ENCODE measurements at regions not wholly inside any gene's neighbourhood (a gene's known extent, or its start where the extent isn't known, plus 50 kb on each side); places are given as distances from the start of the nearest gene placed in this dataset.

DNA sequence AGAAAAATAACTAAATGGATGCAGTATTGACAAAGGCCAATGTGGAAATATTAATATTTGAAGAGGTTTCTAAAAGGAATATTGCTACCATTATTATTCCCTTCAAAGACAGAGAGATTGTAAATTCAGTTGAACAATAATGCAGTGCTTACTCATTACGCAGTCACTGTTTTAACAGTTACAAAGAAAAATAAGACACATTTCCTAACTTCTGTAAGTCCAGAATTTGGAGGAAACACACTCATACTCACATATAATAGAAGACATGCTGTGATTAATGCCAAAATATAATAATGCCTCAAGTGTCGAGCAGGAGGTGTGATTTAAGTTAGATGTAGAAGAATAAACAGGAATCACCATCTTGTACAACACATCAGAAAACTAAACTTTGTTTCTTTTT, 389.2 kb downstream of the FBXO15 start:
- Histone ChIP-seq H3K36me3 (ENCODE audit: low read depth) (no peaks in the 10 kb centered on the region), H3K9me3 (no peaks in the 10 kb centered on the region), H3K4me3 (no peak overlapping the region), H3K4me1 (ENCODE audit: low read depth) (no peaks in the 10 kb centered on the region)
- no peak for ATAC-seq
- intact Hi-C loops (cut with DNase I, micrococcal nuclease) = no loop called here
- TF ChIP-seq, protein P1, sequence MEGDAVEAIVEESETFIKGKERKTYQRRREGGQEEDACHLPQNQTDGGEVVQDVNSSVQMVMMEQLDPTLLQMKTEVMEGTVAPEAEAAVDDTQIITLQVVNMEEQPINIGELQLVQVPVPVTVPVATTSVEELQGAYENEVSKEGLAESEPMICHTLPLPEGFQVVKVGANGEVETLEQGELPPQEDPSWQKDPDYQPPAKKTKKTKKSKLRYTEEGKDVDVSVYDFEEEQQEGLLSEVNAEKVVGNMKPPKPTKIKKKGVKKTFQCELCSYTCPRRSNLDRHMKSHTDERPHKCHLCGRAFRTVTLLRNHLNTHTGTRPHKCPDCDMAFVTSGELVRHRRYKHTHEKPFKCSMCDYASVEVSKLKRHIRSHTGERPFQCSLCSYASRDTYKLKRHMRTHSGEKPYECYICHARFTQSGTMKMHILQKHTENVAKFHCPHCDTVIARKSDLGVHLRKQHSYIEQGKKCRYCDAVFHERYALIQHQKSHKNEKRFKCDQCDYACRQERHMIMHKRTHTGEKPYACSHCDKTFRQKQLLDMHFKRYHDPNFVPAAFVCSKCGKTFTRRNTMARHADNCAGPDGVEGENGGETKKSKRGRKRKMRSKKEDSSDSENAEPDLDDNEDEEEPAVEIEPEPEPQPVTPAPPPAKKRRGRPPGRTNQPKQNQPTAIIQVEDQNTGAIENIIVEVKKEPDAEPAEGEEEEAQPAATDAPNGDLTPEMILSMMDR (IDR thresholded peaks at IDR 0.05) = no peak
- no peak for DNase-seq

DNA sequence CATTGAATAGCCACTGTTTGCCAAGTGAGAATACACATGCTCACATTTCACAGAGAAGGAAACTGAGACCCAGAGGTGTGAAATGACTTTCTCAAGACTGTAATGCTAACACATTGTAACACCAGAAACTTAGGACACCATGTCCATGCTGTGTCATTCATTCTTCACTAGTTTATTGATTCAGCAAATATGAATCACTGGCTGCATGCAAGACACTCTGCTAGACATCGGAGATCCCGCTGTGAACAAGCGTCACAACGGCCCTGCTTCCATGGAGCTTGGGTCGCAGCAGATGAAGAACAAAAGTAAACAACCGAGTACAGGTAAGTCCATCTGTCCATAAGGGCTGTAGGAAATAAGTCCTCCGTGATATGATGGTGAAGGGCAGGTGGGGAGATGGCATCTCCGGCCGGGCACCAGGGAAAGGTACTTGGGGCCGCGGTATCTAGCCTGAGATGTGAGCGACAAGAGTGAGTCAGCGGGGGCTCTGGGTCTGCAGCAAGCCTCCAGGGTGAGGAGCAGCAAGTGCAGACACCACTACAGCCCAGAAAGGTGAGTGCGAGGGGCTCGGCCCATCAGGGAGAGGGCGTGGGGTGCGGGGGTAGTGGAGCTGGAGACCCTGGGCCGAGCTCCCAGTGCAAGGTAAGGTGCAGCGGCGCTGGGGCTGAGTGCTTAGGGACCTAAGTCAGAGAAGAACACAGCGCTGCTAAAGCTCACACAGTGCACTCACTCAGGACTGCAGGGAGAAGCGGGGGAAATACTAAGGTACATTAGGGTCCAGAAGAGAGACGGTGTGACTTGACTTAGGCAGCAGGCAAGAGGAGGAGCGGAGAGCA, 391.2 kb downstream of the FBXO15 start:
- H3K9me3 ChIP-seq = no peaks in the 10 kb centered on the region
- TF ChIP-seq, protein P1 (IDR thresholded peaks at IDR 0.05) = no peak
- H3K4me3 ChIP-seq = no peak overlapping the region
- DNase-seq = no peak
- H3K36me3 ChIP-seq (ENCODE audit: low read depth) = no peaks in the 10 kb centered on the region
- intact Hi-C loops (cut with DNase I, micrococcal nuclease) = no loop called here
- no peak for ATAC-seq
- no peaks in the 10 kb centered on the region for H3K4me1 ChIP-seq (ENCODE audit: low read depth)

DNA sequence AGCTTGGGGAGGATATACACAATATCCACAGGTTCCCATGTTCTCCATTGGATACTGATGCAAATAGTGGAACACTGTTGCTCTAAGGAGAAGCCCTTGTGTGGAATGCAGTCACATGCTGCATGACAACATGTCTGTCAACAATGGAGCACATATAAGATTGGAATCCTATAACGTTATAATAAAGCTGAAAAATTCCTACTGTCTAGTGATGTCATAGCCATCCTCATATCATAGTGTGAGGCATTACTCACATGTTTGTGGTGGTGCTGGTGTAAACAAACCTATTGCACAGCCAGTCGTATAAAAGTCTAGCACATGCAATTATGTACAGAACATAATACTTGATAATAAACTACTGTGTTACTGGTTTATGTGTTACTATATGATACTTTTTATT, 394.7 kb downstream of the FBXO15 start:
- Histone ChIP-seq H3K4me3 (no peak overlapping the region), H3K4me1 (ENCODE audit: low read depth) (no peaks in the 10 kb centered on the region), H3K36me3 (ENCODE audit: low read depth) (no peaks in the 10 kb centered on the region), H3K9me3 (no peaks in the 10 kb centered on the region)
- no peak for ATAC-seq
- TF ChIP-seq, protein P1 (IDR thresholded peaks at IDR 0.05) = no peak
- no peak for DNase-seq
- intact Hi-C loops (cut with DNase I, micrococcal nuclease) = no loop called here

DNA sequence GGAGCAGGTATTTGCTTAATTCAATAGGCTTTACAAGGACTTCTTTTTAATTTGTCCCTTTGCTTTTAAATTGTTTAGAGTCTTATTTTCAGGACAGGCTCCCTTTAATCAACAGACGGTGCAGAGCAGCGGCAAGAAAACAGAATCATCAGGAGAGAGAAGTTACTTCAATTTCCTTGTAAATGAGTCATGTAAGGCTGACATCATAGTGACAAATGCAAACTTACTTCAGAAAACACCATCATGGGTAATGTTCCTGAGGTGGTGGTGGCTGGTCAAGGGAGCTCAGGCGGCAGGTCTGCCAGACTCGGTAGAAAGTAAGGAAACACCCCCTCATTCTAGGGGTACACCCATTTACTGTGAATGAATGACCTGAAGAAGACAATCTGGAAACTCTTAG, 395.1 kb downstream of the FBXO15 start:
- no peak for ATAC-seq
- intact Hi-C loops (cut with DNase I, micrococcal nuclease) = no loop called here

DNA sequence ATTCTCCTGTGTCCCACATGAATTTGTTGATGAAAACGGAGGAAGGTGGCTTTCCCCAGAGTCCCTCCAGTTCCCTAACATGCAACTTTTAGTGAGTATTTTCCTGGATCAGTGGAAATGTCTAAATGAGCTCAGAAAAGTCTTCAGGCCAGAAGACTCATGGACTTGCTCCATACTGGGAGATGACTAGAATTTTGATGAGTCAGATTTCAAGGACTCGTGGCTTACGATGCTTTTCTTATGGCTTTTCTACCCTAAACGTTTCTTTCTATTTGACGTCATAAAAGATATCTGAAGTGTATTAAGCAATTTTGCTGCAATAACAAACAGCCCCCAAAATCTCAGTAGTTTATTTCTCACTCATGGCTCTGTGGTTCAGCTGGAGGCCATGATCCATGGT, 397.6 kb downstream of the FBXO15 start:
- Histone ChIP-seq H3K4me3 (no peak overlapping the region), H3K36me3 (ENCODE audit: low read depth) (no peaks in the 10 kb centered on the region), H3K4me1 (ENCODE audit: low read depth) (no peaks in the 10 kb centered on the region), H3K9me3 (no peaks in the 10 kb centered on the region)
- ATAC-seq = no peak
- intact Hi-C loops (cut with DNase I, micrococcal nuclease) = no loop called here
- no peak for DNase-seq
- TF ChIP-seq, protein P1 (IDR thresholded peaks at IDR 0.05) = no peak

More for the DNA sequence above, 395.1 kb downstream of the FBXO15 start:
- no peak for DNase-seq
- no peak overlapping the region for H3K4me3 ChIP-seq
- H3K9me3 ChIP-seq = no peaks in the 10 kb centered on the region
- TF ChIP-seq, protein P1 (IDR thresholded peaks at IDR 0.05) = no peak
- no peaks in the 10 kb centered on the region for H3K36me3 ChIP-seq (ENCODE audit: low read depth)
- H3K4me1 ChIP-seq (ENCODE audit: low read depth) = no peaks in the 10 kb centered on the region
